Right forelimb (tissue), 1 donor: ENCODE measurements at regions not wholly inside any gene's neighbourhood (a gene's known extent, or its start where the extent isn't known, plus 50 kb on each side); places are given as distances from the start of the nearest gene placed in this dataset.

Experiments used
- DNase-seq: peaks from one replicate; pipeline ENCODE4 v3.0.0-alpha.2; 2018

GRCh38 chr21:38923429-38923828 is 117.7 kb downstream of the ETS2 start:
- no peak for DNase-seq

- no peak for DNase-seq
Measured at GRCh38 chr21:38922474-38923235, 116.9 kb downstream of the ETS2 start.

- peak; percentile 42 for DNase-seq
Measured at GRCh38 chr21:38921511-38922251, 116.0 kb downstream of the ETS2 start.

GRCh38 chr21:38920631-38921398 is 115.1 kb downstream of the ETS2 start:
- peak; percentile 44 for DNase-seq

- DNase-seq = no peak
Measured at GRCh38 chr21:38918607-38919346, 113.0 kb downstream of the ETS2 start.

- no peak for DNase-seq
Measured at GRCh38 chr21:38917043-38917774, 111.5 kb downstream of the ETS2 start.

- no peak for DNase-seq
Measured at GRCh38 chr21:38916214-38916964, 110.7 kb downstream of the ETS2 start.

- DNase-seq = peak; percentile 32
Measured at GRCh38 chr21:38915546-38915945, 109.8 kb downstream of the ETS2 start.

- DNase-seq = peak; percentile 41
Measured at GRCh38 chr21:38914528-38915293, 109.0 kb downstream of the ETS2 start.

- no peak for DNase-seq
Measured at GRCh38 chr21:38913893-38914527, 108.3 kb downstream of the ETS2 start.

GRCh38 chr21:38913120-38913892 is 107.6 kb downstream of the ETS2 start:
- peak; percentile 87 for DNase-seq

- no peak for DNase-seq
Measured at GRCh38 chr21:38912789-38913119, 107.0 kb downstream of the ETS2 start.

GRCh38 chr21:38912102-38912629 is 106.4 kb downstream of the ETS2 start:
- peak; percentile 40 for DNase-seq

GRCh38 chr21:38911484-38912101 is 105.9 kb downstream of the ETS2 start:
- DNase-seq = no peak

GRCh38 chr21:38910390-38911067 is 104.8 kb downstream of the ETS2 start:
- DNase-seq = peak; percentile 32

GRCh38 chr21:38909929-38910328 is 104.2 kb downstream of the ETS2 start:
- peak; percentile 41 for DNase-seq

GRCh38 chr21:38909109-38909508 is 103.4 kb downstream of the ETS2 start:
- peak; percentile 38 for DNase-seq

GRCh38 chr21:38908537-38908936 is 102.8 kb downstream of the ETS2 start:
- peak; percentile 37 for DNase-seq
